ENCODE measurements at regions not wholly inside any gene's neighbourhood (a gene's known extent, or its start where the extent isn't known, plus 50 kb on each side); places are given as distances from the start of the nearest gene placed in this dataset.

DNA sequence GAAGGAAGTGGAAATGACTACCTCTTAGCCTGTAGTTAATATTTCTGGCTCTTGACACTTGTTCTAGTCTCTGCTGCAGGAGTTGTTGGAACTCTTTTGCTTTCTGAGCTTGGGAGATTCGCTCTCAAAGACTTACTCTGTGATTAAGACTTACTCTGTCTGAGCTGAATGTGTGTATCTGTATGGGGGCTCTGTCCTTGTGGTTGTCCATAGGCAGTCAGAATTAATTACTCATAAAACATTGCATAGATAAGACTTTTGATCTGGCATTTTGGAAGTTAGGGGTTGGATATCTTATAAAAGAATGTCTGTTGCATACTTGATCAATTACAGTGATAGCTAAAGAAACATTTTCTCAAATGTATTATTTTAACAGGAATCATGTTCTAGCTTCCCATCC is 199.2 kb upstream of the KIAA1217 start:
- Histone ChIP-seq H3K36me3 (ENCODE audit: control insufficient read depth in 1 of 2, insufficient read depth in 2 of 2, low read depth in 1 of 2, low read length in 2 of 2) (no peaks in the 10 kb centered on the region), H3K27ac (ENCODE audit: low read length, poor library complexity, severe bottlenecking) (no peak overlapping the region), H2AFZ (ENCODE audit: low read depth, low read length) (no peak overlapping the region), H3K9ac (ENCODE audit: low read length) (no peak overlapping the region), H3K27me3 (ENCODE audit: control insufficient read depth in 1 of 2, insufficient read depth in 1 of 2, low read length in 2 of 2) (no peaks in the 10 kb centered on the region), H3K18ac (ENCODE audit: low read depth in 1 of 2, low read length in 2 of 2) (no peak overlapping the region), H2BK5ac (ENCODE audit: low read depth, low read length, poor library complexity, severe bottlenecking) (no peak overlapping the region), H3K9me3 (ENCODE audit: control insufficient read depth, low read length) (no peaks in the 10 kb centered on the region), H3K4me3 (ENCODE audit: insufficient read depth in 1 of 2, low read depth in 1 of 2, low read length in 2 of 2) (no peak overlapping the region), H3K4ac (ENCODE audit: low read depth in 1 of 2, low read length in 2 of 2) (no peak overlapping the region), H3K4me1 (ENCODE audit: control insufficient read depth, insufficient read depth, low read depth, low read length) (no peaks in the 10 kb centered on the region), H3K4me2 (ENCODE audit: low read length, poor library complexity, severe bottlenecking) (no peak overlapping the region), H3K23ac (ENCODE audit: low read length in 2 of 2) (no peak overlapping the region), H4K91ac (ENCODE audit: low read length) (no peak overlapping the region), H3K14ac (ENCODE audit: low read length in 2 of 2) (no peak overlapping the region), H4K8ac (ENCODE audit: low read length) (no peak overlapping the region), H2AK5ac (ENCODE audit: low read length, severe bottlenecking) (no peak overlapping the region), H2BK120ac (ENCODE audit: low read depth, low read length) (no peak overlapping the region), H2BK12ac (ENCODE audit: low read length in 2 of 2) (no peak overlapping the region), H2BK15ac (ENCODE audit: low read depth, poor library complexity, severe bottlenecking) (no peak overlapping the region), H3K79me1 (replicated peaks; ENCODE audit: low read length, poor library complexity, severe bottlenecking) (no peaks in the 10 kb centered on the region)
- 14% methylated on average over 1 of the region's 1 CpG for WGBS
- DNase-seq = no peak

DNA sequence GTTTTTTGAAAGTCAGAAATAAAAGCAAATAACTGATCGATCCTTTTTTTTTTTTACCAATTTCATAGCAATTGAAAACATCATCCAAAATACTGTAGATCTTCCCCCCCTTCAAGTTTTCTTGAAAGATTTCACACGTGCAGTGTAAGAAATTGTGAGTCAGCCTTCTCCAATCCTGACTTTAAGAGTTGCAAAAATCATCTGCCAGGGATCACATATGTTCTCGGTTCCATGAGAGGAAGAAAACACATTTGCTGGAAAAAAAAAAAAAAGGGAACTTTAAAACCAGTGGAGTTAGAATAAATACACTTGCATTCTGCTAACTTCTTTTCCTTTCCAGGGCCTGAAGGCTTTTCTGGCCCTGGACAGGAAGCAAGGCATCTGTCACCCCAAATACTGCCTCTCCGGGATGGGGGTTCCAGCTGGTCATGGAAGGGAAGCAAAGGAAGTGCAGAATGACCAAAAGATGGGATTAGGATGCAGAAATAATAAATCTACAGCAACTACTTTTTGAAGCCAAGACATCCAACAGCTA is 198.4 kb upstream of the KIAA1217 start:
- Histone ChIP-seq H3K18ac (ENCODE audit: low read depth in 1 of 2, low read length in 2 of 2) (no peak overlapping the region), H2BK5ac (ENCODE audit: low read depth, low read length, poor library complexity, severe bottlenecking) (no peak overlapping the region), H2BK12ac (ENCODE audit: low read length in 2 of 2) (no peak overlapping the region), H3K4ac (ENCODE audit: low read depth in 1 of 2, low read length in 2 of 2) (no peak overlapping the region), H3K27ac (ENCODE audit: low read length, poor library complexity, severe bottlenecking) (no peak overlapping the region), H2BK120ac (ENCODE audit: low read depth, low read length) (no peak overlapping the region), H2AFZ (ENCODE audit: low read depth, low read length) (no peak overlapping the region), H3K27me3 (ENCODE audit: control insufficient read depth in 1 of 2, insufficient read depth in 1 of 2, low read length in 2 of 2) (no peaks in the 10 kb centered on the region), H4K8ac (ENCODE audit: low read length) (no peak overlapping the region), H3K9ac (ENCODE audit: low read length) (no peak overlapping the region), H3K9me3 (ENCODE audit: control insufficient read depth, low read length) (no peaks in the 10 kb centered on the region), H3K4me3 (ENCODE audit: insufficient read depth in 1 of 2, low read depth in 1 of 2, low read length in 2 of 2) (no peak overlapping the region), H3K14ac (ENCODE audit: low read length in 2 of 2) (no peak overlapping the region), H3K4me1 (ENCODE audit: control insufficient read depth, insufficient read depth, low read depth, low read length) (no peaks in the 10 kb centered on the region), H3K23ac (ENCODE audit: low read length in 2 of 2) (no peak overlapping the region), H2AK5ac (ENCODE audit: low read length, severe bottlenecking) (no peak overlapping the region), H3K4me2 (ENCODE audit: low read length, poor library complexity, severe bottlenecking) (no peak overlapping the region), H2BK15ac (ENCODE audit: low read depth, poor library complexity, severe bottlenecking) (no peak overlapping the region), H4K91ac (ENCODE audit: low read length) (no peak overlapping the region), H3K79me1 (replicated peaks; ENCODE audit: low read length, poor library complexity, severe bottlenecking) (no peaks in the 10 kb centered on the region), H3K36me3 (ENCODE audit: control insufficient read depth in 1 of 2, insufficient read depth in 2 of 2, low read depth in 1 of 2, low read length in 2 of 2) (no peaks in the 10 kb centered on the region)
- WGBS = 75% methylated on average over 2 of the region's 4 CpGs
- no peak for DNase-seq

DNA sequence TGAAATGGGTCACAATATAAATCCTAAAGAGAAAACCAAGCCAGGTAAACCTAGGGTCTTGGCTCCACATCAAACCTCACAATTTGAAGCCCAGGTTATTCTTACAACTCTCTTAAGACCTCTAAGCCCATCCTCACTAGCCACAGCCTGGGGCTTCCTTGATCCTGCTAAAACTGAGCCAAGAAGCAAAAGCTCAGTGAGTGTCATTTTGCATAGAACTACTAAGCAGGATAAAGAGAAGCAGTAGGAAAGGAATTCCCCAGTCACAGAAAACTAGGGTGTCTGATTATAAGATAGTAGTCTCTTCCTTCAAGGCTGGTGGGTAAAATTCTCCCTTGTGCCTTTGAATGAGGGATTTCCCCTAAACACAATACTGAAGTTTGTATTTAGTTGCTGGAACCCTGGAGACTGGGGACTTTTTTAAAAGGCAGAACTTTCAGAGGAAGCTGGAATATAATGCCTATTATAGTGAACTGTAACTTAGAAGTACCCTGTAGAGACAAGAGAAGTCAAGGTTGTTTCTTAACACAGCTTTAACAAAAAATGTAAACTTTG is 196.6 kb upstream of the KIAA1217 start:
- Histone ChIP-seq H2AFZ (ENCODE audit: low read depth, low read length) (no peak overlapping the region), H4K91ac (ENCODE audit: low read length) (no peak overlapping the region), H3K18ac (ENCODE audit: low read depth in 1 of 2, low read length in 2 of 2) (no peak overlapping the region), H3K23ac (ENCODE audit: low read length in 2 of 2) (no peak overlapping the region), H4K8ac (ENCODE audit: low read length) (no peak overlapping the region), H3K36me3 (ENCODE audit: control insufficient read depth in 1 of 2, insufficient read depth in 2 of 2, low read depth in 1 of 2, low read length in 2 of 2) (no peaks in the 10 kb centered on the region), H3K27ac (ENCODE audit: low read length, poor library complexity, severe bottlenecking) (no peak overlapping the region), H3K9me3 (ENCODE audit: control insufficient read depth, low read length) (no peaks in the 10 kb centered on the region), H2AK5ac (ENCODE audit: low read length, severe bottlenecking) (no peak overlapping the region), H2BK120ac (ENCODE audit: low read depth, low read length) (no peak overlapping the region), H3K4me3 (ENCODE audit: insufficient read depth in 1 of 2, low read depth in 1 of 2, low read length in 2 of 2) (no peak overlapping the region), H3K9ac (ENCODE audit: low read length) (no peak overlapping the region), H3K79me1 (replicated peaks; ENCODE audit: low read length, poor library complexity, severe bottlenecking) (no peaks in the 10 kb centered on the region), H2BK12ac (ENCODE audit: low read length in 2 of 2) (no peak overlapping the region), H3K4ac (ENCODE audit: low read depth in 1 of 2, low read length in 2 of 2) (no peak overlapping the region), H3K4me2 (ENCODE audit: low read length, poor library complexity, severe bottlenecking) (no peak overlapping the region), H2BK15ac (ENCODE audit: low read depth, poor library complexity, severe bottlenecking) (no peak overlapping the region), H2BK5ac (ENCODE audit: low read depth, low read length, poor library complexity, severe bottlenecking) (no peak overlapping the region), H3K4me1 (ENCODE audit: control insufficient read depth, insufficient read depth, low read depth, low read length) (no peaks in the 10 kb centered on the region), H3K27me3 (ENCODE audit: control insufficient read depth in 1 of 2, insufficient read depth in 1 of 2, low read length in 2 of 2) (no peaks in the 10 kb centered on the region), H3K14ac (ENCODE audit: low read length in 2 of 2) (no peak overlapping the region)
- no peak for DNase-seq

DNA sequence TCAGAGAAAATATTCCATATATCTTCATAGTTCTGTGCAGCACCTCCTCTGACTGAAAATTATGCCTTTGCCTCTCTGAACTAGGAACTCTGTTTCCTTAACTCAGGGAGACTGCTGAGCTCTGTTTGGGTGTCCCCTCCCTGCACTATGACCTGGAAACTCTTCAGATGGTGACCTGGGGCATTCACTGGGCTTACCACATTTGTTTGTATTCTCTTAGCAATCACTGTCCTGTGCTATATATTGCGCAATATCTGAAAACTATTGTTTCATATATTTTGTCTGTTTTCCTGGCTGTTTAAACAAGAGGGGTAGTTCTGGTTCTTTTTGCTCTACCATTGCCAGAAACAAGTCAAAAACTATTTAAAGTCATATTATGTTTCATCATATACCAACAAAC is 181.8 kb upstream of the KIAA1217 start:
- Histone ChIP-seq H2BK5ac (ENCODE audit: low read depth, low read length, poor library complexity, severe bottlenecking) (no peak overlapping the region), H3K18ac (ENCODE audit: low read depth in 1 of 2, low read length in 2 of 2) (no peak overlapping the region), H2AK5ac (ENCODE audit: low read length, severe bottlenecking) (no peak overlapping the region), H2AFZ (ENCODE audit: low read depth, low read length) (no peak overlapping the region), H3K4me1 (ENCODE audit: control insufficient read depth, insufficient read depth, low read depth, low read length) (no peaks in the 10 kb centered on the region), H2BK120ac (ENCODE audit: low read depth, low read length) (no peak overlapping the region), H2BK12ac (ENCODE audit: low read length in 2 of 2) (no peak overlapping the region), H3K79me1 (replicated peaks; ENCODE audit: low read length, poor library complexity, severe bottlenecking) (no peaks in the 10 kb centered on the region), H4K8ac (ENCODE audit: low read length) (no peak overlapping the region), H3K4me2 (ENCODE audit: low read length, poor library complexity, severe bottlenecking) (no peak overlapping the region), H3K27me3 (ENCODE audit: control insufficient read depth in 1 of 2, insufficient read depth in 1 of 2, low read length in 2 of 2) (no peaks in the 10 kb centered on the region), H3K36me3 (ENCODE audit: control insufficient read depth in 1 of 2, insufficient read depth in 2 of 2, low read depth in 1 of 2, low read length in 2 of 2) (no peaks in the 10 kb centered on the region), H3K9ac (ENCODE audit: low read length) (no peak overlapping the region), H3K23ac (ENCODE audit: low read length in 2 of 2) (no peak overlapping the region), H3K14ac (ENCODE audit: low read length in 2 of 2) (no peak overlapping the region), H3K27ac (ENCODE audit: low read length, poor library complexity, severe bottlenecking) (no peak overlapping the region), H3K4me3 (ENCODE audit: insufficient read depth in 1 of 2, low read depth in 1 of 2, low read length in 2 of 2) (no peak overlapping the region), H2BK15ac (ENCODE audit: low read depth, poor library complexity, severe bottlenecking) (no peak overlapping the region), H4K91ac (ENCODE audit: low read length) (no peak overlapping the region), H3K4ac (ENCODE audit: low read depth in 1 of 2, low read length in 2 of 2) (no peak overlapping the region), H3K9me3 (ENCODE audit: control insufficient read depth, low read length) (peaks cover 4% of the 10 kb centered on the region)
- no peak for DNase-seq
- WGBS = no CpG with 5 or more reads among the region's 1 CpG
